ENCODE measurements at regions not wholly inside any gene's neighbourhood (a gene's known extent, or its start where the extent isn't known, plus 50 kb on each side); places are given as distances from the start of the nearest gene placed in this dataset.

GRCh38 chr2:241943209-241943850 is 73.8 kb downstream of the RTP5 start:
- no peak overlapping the region for H3K4me3 ChIP-seq (ENCODE audit: low read depth, low read length)
- TF ChIP-seq CTCF (conservative IDR thresholded peaks at IDR 0.05; ENCODE audit: low read depth, low read length) = no peak

DNA sequence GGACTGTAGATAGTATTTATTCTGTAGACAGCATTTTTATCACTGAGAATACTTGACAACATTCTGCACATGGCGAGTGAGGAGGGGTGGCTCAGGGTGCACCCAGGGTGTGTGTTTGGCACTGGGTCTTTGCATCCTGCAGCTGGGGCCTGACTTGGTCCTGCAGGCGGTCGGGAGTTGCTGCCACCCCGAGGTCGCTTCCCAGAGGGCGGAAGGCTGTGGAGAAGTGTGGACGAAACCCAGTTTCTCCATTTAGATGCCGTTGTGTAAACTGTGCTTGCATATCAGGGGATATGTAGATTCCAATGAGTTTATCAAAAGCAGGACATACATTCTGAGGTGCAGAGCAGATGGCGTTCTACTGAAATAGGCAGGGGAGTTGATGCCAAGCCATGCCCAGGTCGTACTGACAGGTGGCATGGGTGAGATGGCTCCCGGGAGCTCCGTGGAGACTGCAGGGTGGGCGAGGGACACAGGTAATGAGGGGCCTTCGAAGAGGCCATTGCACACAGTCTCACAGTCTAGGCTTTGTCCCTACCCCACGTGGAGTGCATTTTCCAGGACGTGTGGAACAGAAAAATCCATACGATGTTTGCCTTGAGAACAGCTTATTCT is 74.5 kb downstream of the RTP5 start:
- TF ChIP-seq CTCF (conservative IDR thresholded peaks at IDR 0.05; ENCODE audit: low read depth, low read length) = no peak
- no peak overlapping the region for H3K4me3 ChIP-seq (ENCODE audit: low read depth, low read length)
- no peak for DNase-seq (ENCODE audit: low read depth)

More at GRCh38 chr2:241943209-241943850, 73.8 kb downstream of the RTP5 start:
- DNase-seq (ENCODE audit: low read depth) = no peak

GRCh38 chr2:241944821-241945220 is 75.3 kb downstream of the RTP5 start:
- TF ChIP-seq CTCF (conservative IDR thresholded peaks at IDR 0.05; ENCODE audit: low read depth, low read length) = no peak
- no peak overlapping the region for H3K4me3 ChIP-seq (ENCODE audit: low read depth, low read length)
- DNase-seq (ENCODE audit: low read depth) = no peak

DNA sequence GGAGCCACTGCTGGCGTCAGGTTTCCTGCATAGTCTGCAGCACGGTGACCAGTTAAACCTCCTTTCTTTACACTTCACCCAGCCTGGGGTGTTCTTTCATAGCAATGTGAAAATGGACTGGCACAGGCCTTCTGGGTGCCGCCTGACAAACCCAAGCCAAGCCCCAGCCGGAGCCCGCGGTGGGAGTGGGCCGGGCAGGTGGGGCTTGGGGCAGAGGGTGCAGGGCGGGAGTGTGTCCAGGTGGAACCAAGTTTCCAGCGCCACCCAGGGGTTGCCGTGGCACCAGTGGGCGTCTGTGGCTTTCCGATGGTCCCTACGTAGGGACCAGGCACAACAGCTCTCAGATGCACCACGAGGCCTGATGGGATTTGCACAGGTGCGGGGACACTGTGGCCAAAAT is 75.8 kb downstream of the RTP5 start:
- no peak overlapping the region for H3K4me3 ChIP-seq (ENCODE audit: low read depth, low read length)
- DNase-seq (ENCODE audit: low read depth) = no peak
- TF ChIP-seq CTCF (conservative IDR thresholded peaks at IDR 0.05; ENCODE audit: low read depth, low read length) = no peak

- TF ChIP-seq CTCF (conservative IDR thresholded peaks at IDR 0.05; ENCODE audit: low read depth, low read length) = no peak
- H3K4me3 ChIP-seq (ENCODE audit: low read depth, low read length) = no peak overlapping the region
- no peak for DNase-seq (ENCODE audit: low read depth)
Measured at GRCh38 chr2:241945803-241946202, 76.3 kb downstream of the RTP5 start.

- no peak overlapping the region for H3K4me3 ChIP-seq (ENCODE audit: low read depth, low read length)
- DNase-seq (ENCODE audit: low read depth) = no peak
- TF ChIP-seq CTCF (conservative IDR thresholded peaks at IDR 0.05; ENCODE audit: low read depth, low read length) = no peak
Measured at GRCh38 chr2:241946306-241947003, 76.9 kb downstream of the RTP5 start.

Measured in choroid plexus epithelial cell (primary cell).